PC-9 (cell line): ENCODE measurements at regions not wholly inside any gene's neighbourhood (a gene's known extent, or its start where the extent isn't known, plus 50 kb on each side); places are given as distances from the start of the nearest gene placed in this dataset.

Experiments
- EZH2 ChIP-seq: fragments of 200-600 bp; sonication (generic); IDR thresholded peaks from 2 replicates; pipeline ENCODE4 v1.8.0; 2017; ENCODE audit warnings: antibody characterized with exemption, low read depth
- TF ChIP-seq, protein P1 (sequence below): fragments of 200-600 bp; sonication (generic); conservative IDR thresholded peaks from 2 replicates; pipeline ENCODE4 v1.6.1; 2017; ENCODE audit warnings: mixed run types, antibody characterized with exemption, mild to moderate bottlenecking, moderate library complexity

DNA sequence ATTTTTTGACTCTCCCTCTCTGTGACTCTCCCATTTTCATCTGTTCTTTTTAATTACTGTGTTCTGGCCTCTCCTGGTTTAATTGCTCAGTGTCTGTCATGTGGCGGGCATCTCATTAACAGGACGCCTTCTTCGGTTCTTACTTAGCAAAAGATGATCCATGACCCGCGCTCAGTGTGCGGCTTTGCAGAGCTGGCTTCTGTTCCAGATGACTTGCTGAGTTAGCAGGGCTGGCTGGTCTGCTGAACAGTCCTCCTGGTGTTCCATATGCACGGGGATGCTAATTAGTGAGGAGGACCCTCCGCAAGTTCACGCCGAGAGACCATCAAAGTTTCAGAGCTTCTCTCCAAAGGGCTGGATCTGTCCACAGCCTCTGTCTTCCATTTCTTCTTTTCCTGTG is 258.6 kb upstream of the MKI67 start:
- TF ChIP-seq, protein P1, sequence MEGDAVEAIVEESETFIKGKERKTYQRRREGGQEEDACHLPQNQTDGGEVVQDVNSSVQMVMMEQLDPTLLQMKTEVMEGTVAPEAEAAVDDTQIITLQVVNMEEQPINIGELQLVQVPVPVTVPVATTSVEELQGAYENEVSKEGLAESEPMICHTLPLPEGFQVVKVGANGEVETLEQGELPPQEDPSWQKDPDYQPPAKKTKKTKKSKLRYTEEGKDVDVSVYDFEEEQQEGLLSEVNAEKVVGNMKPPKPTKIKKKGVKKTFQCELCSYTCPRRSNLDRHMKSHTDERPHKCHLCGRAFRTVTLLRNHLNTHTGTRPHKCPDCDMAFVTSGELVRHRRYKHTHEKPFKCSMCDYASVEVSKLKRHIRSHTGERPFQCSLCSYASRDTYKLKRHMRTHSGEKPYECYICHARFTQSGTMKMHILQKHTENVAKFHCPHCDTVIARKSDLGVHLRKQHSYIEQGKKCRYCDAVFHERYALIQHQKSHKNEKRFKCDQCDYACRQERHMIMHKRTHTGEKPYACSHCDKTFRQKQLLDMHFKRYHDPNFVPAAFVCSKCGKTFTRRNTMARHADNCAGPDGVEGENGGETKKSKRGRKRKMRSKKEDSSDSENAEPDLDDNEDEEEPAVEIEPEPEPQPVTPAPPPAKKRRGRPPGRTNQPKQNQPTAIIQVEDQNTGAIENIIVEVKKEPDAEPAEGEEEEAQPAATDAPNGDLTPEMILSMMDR: no peak
- no peak for TF ChIP-seq EZH2
